ENCODE measurements at regions not wholly inside any gene's neighbourhood (a gene's known extent, or its start where the extent isn't known, plus 50 kb on each side); places are given as distances from the start of the nearest gene placed in this dataset.

- no peak for DNase-seq (ENCODE audit: low read depth, low spot score)
- dilution Hi-C loops (cut with MboI; ENCODE audit: extremely low pct_ligation_motif_present, low sequenced_read_pairs): no loop called here
- BruUV-seq (replicated peaks): no TSS peak
- H3K9ac ChIP-seq (replicated peaks; ENCODE audit: extremely low read depth, insufficient read depth, low read length): no peak overlapping the region
- no peak for TF ChIP-seq EZH2 (IDR thresholded peaks at IDR 0.05; ENCODE audit: borderline replicate concordance, low read depth, low read length, severe bottlenecking)
- no peak for TF ChIP-seq POLR2AphosphoS5 (IDR thresholded peaks at IDR 0.05; ENCODE audit: insufficient read depth, low read depth, low read length)
- TF ChIP-seq JUN (IDR thresholded peaks at IDR 0.05; ENCODE audit: borderline replicate concordance, insufficient read depth, insufficient read length, low read depth): no peak
- TF ChIP-seq FOS (IDR thresholded peaks at IDR 0.05; ENCODE audit: borderline replicate concordance, insufficient read depth, low read length): no peak
- TF ChIP-seq POLR2A (IDR thresholded peaks at IDR 0.05; ENCODE audit: low read depth, low read length): no peak
- TF ChIP-seq MAX (IDR thresholded peaks at IDR 0.05; ENCODE audit: insufficient read depth, insufficient read length): no peak
- no peak for TF ChIP-seq CTCF (IDR thresholded peaks at IDR 0.05; ENCODE audit: extremely low read depth in 1 of 2, insufficient read depth in 1 of 2, low read depth in 1 of 2, low read length in 2 of 2)
- TF ChIP-seq GATA2 (IDR thresholded peaks at IDR 0.05; ENCODE audit: insufficient read depth, insufficient read length, low read depth, low read length): no peak
- no peak for TF ChIP-seq MYC (IDR thresholded peaks at IDR 0.05; ENCODE audit: low read depth, low read length)
- H3K9me1 ChIP-seq (replicated peaks; ENCODE audit: control insufficient read depth, extremely low read depth, insufficient read depth, low read length): no peaks in the 10 kb centered on the region
- H4K20me1 ChIP-seq (replicated peaks; ENCODE audit: control insufficient read depth, extremely low read depth, insufficient read depth, low read length): no peaks in the 10 kb centered on the region
- no peak overlapping the region for H3K4me2 ChIP-seq (ENCODE audit: insufficient read depth, low read length)
- no peak overlapping the region for H2AFZ ChIP-seq (ENCODE audit: low read depth, low read length)
- no peaks in the 10 kb centered on the region for H3K4me1 ChIP-seq (ENCODE audit: control insufficient read depth, extremely low read depth, insufficient read depth, low read length)
- H3K9me3 ChIP-seq (replicated peaks; ENCODE audit: control insufficient read depth, insufficient read depth, low read length): no peaks in the 10 kb centered on the region
- H3K79me2 ChIP-seq (ENCODE audit: control insufficient read depth, insufficient read depth, low read length): no peaks in the 10 kb centered on the region
- POLR2A ChIA-PET: no interaction called here
- H3K27me3 ChIP-seq (ENCODE audit: control insufficient read depth in 2 of 2, insufficient read depth in 2 of 2, low read length in 2 of 2): no peaks in the 10 kb centered on the region
- FAIRE-seq: no peak
- CTCF ChIA-PET: no interaction called here
- no peaks in the 10 kb centered on the region for H3K36me3 ChIP-seq (ENCODE audit: control insufficient read depth in 2 of 2, extremely low read depth in 1 of 2, insufficient read depth in 2 of 2, low read length in 2 of 2)
- H3K4me3 ChIP-seq (replicated peaks in 1 of 3; ENCODE audit: insufficient read depth in 1 of 3, low read depth in 1 of 3, low read length in 3 of 3): no peak overlapping the region
- intact Hi-C loops (cut with micrococcal nuclease): no loop called here
- H3K27ac ChIP-seq (ENCODE audit: insufficient read depth, low read depth, low read length): no peak overlapping the region
These were observed 864.1 kb downstream of the HACE1 start for GRCh38 chr6:103995571-103995970.

Data from endothelial cell of umbilical vein (primary cell).